ENCODE measurements at regions not wholly inside any gene's neighbourhood (a gene's known extent, or its start where the extent isn't known, plus 50 kb on each side); places are given as distances from the start of the nearest gene placed in this dataset.

DNA sequence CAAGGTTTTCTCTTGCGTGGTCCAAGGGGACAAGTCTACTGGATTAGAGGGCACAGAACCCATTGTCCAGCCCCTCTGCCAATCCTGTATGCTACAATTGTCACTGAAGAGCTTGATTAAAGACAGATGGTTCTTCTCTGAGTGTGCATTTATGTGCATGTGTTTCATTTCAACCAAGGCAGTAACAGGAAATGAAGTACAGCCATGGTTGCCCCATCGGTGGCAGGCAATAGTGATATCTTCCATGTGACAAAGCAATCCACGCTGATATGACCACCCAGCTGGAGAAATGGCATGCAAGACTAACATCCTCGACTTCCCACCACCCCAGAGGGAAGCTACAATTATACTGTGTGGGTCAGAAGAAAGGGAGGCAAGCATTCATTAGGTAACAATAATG lies 85.5 kb downstream of the UNC5CL start:
- Histone ChIP-seq H3K36me3 (no peaks in the 10 kb centered on the region), H3K4me3 (ENCODE audit: low read depth in 1 of 2, low read length in 1 of 2) (no peak overlapping the region), H3K27me3 (peaks cover 27% of the 10 kb centered on the region), H3K9me3 (no peaks in the 10 kb centered on the region), H3K4me1 (ENCODE audit: control insufficient read depth in 1 of 2, insufficient read depth in 1 of 2, low read depth in 1 of 2, low read length in 1 of 2) (no peaks in the 10 kb centered on the region), H3K27ac (no peak overlapping the region)
- TF ChIP-seq, protein P1, sequence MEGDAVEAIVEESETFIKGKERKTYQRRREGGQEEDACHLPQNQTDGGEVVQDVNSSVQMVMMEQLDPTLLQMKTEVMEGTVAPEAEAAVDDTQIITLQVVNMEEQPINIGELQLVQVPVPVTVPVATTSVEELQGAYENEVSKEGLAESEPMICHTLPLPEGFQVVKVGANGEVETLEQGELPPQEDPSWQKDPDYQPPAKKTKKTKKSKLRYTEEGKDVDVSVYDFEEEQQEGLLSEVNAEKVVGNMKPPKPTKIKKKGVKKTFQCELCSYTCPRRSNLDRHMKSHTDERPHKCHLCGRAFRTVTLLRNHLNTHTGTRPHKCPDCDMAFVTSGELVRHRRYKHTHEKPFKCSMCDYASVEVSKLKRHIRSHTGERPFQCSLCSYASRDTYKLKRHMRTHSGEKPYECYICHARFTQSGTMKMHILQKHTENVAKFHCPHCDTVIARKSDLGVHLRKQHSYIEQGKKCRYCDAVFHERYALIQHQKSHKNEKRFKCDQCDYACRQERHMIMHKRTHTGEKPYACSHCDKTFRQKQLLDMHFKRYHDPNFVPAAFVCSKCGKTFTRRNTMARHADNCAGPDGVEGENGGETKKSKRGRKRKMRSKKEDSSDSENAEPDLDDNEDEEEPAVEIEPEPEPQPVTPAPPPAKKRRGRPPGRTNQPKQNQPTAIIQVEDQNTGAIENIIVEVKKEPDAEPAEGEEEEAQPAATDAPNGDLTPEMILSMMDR (IDR thresholded peaks at IDR 0.05) = no peak

DNA sequence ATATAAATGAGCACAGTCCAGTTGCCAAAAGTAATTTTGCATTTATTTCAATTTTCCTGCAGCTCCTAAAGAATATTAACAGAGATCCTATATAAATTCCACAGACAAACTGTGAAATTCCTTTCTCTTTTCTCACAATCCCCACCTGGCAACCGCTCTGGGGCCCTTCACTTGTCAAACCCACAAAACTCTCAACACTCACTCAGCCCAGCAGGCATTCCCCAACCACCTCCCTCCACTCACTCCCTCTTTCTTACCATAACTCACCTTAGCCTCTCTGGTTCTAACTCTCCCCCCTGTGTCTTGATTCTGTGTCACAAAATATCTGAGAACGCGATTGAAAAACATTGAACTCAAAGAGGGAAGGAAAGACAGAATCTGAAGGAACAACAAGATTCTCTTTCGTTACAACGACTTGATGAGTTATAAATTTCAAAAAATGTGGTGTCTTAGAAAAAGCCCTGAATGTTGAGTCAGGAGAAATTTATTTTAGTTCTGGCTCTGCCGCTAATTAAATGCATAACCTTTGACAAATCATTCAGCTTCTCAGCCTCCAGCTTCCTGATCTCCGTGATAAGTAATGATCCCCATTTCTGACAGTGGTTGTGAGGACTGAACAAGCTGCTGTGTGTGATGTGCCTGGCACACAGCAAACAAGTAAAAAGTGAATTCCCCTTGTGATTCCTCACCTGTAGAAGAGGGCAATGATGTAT lies 87.9 kb downstream of the UNC5CL start:
- Histone ChIP-seq H3K4me1 (ENCODE audit: control insufficient read depth in 1 of 2, insufficient read depth in 1 of 2, low read depth in 1 of 2, low read length in 1 of 2) (no peaks in the 10 kb centered on the region), H3K36me3 (no peaks in the 10 kb centered on the region), H3K27ac (no peak overlapping the region), H3K27me3 (peaks cover 15% of the 10 kb centered on the region), H3K9me3 (no peaks in the 10 kb centered on the region), H3K4me3 (ENCODE audit: low read depth in 1 of 2, low read length in 1 of 2) (no peak overlapping the region)
- TF ChIP-seq, protein P1 (IDR thresholded peaks at IDR 0.05) = no peak

DNA sequence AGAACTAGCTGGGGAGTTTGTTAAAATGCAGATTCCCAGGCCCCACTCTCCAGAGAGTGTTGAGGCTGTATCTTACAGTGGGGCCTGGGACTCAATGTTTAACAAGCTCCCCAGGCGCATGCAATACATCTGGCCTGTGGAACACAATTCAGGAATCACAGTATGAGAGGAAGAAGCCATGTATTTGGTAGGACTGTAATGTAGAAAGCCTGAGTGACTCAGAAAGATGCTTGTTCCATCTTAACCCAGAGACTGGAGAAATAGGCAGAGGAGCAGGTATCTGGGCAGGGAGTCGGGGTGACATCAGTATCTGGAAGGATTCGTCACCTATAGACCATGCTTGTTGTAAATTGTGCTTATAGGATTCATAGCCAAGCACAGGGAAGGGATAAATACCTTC lies 90.5 kb downstream of the UNC5CL start:
- Histone ChIP-seq H3K27me3 (peaks cover 15% of the 10 kb centered on the region), H3K36me3 (no peaks in the 10 kb centered on the region), H3K9me3 (no peaks in the 10 kb centered on the region), H3K4me3 (ENCODE audit: low read depth in 1 of 2, low read length in 1 of 2) (no peak overlapping the region), H3K4me1 (ENCODE audit: control insufficient read depth in 1 of 2, insufficient read depth in 1 of 2, low read depth in 1 of 2, low read length in 1 of 2) (no peaks in the 10 kb centered on the region), H3K27ac (no peak overlapping the region)
- TF ChIP-seq, protein P1 (IDR thresholded peaks at IDR 0.05) = no peak

DNA sequence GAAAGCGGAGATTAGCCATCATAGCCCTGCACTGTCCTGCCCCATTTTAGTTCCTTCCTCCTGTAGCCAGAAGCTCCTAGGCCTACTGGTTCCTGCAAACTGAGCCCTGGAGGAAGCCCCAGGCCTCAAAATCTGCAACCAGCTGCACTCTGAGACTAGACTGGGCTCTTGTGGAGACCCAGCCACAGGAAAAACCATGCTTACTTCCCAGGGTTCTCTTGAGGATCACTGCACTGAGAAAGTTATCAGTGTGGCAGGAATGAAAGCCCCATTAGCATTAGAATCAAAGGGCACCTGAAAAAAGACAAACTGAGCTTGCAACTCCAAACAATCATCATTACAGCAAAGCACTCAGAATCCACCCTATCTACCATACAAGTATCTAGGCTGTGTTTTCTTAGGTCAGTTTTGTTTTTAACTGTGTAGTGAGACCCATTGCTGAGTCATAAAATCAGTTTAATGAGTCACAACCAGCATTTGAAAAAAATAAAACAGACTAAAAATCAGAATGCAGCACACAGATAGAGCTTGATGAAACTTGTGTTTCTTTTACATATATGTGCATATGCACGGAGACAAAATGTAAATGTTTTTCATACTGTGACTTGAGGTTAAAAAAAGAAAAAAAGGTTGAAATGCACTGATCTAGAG lies 91.0 kb downstream of the UNC5CL start:
- H3K4me3 ChIP-seq (ENCODE audit: low read depth in 1 of 2, low read length in 1 of 2) = no peak overlapping the region
- H3K9me3 ChIP-seq = no peaks in the 10 kb centered on the region
- H3K27me3 ChIP-seq = peaks cover 15% of the 10 kb centered on the region
- H3K27ac ChIP-seq = no peak overlapping the region
- TF ChIP-seq, protein P1 (IDR thresholded peaks at IDR 0.05) = no peak
- H3K4me1 ChIP-seq (ENCODE audit: control insufficient read depth in 1 of 2, insufficient read depth in 1 of 2, low read depth in 1 of 2, low read length in 1 of 2) = no peaks in the 10 kb centered on the region
- no peaks in the 10 kb centered on the region for H3K36me3 ChIP-seq

DNA sequence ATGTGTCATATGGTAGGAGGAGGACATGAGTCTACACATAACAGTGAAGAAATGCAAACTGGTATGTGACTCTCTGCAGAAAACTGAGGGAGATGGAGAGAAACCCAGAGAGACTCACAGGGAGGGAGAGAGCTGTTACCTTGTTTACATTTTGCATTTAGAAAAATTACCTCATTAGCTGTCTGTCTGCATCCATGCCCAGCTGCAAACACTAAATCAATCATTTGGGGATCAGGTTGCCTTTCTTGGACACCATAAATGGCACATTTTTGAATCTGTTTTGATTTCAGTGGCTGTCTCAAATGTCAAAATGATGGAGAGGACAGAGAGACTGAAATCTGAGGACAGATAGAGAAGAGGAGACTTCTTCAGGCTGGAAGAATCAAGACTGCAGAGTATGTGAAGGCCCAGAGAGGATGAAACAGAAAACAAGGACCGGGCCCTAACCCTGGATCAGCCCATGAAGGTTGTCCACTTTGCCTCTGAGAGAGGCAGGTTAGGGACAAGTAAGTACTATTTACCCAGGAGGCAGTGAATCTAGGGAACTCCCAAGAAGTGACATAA lies 92.2 kb downstream of the UNC5CL start:
- Histone ChIP-seq H3K4me1 (ENCODE audit: control insufficient read depth in 1 of 2, insufficient read depth in 1 of 2, low read depth in 1 of 2, low read length in 1 of 2) (no peaks in the 10 kb centered on the region), H3K27me3 (peaks cover 14% of the 10 kb centered on the region), H3K9me3 (no peaks in the 10 kb centered on the region), H3K27ac (no peak overlapping the region), H3K4me3 (ENCODE audit: low read depth in 1 of 2, low read length in 1 of 2) (no peak overlapping the region), H3K36me3 (no peaks in the 10 kb centered on the region)
- TF ChIP-seq, protein P1 (IDR thresholded peaks at IDR 0.05) = no peak

Measured in neutrophil (primary cell).